ENCODE measurements at regions not wholly inside any gene's neighbourhood (a gene's known extent, or its start where the extent isn't known, plus 50 kb on each side); places are given as distances from the start of the nearest gene placed in this dataset.

GRCh38 chrX:149131774-149132173 lies 373.3 kb downstream of the IDS start:
- no peaks in the 10 kb centered on the region for H3K9me3 ChIP-seq (ENCODE audit: control insufficient read depth in 1 of 2, insufficient read depth in 1 of 2, low read length in 2 of 2)
- intact Hi-C loops (cut with DNase I, micrococcal nuclease) = no loop called here
- TF ChIP-seq, protein P1, sequence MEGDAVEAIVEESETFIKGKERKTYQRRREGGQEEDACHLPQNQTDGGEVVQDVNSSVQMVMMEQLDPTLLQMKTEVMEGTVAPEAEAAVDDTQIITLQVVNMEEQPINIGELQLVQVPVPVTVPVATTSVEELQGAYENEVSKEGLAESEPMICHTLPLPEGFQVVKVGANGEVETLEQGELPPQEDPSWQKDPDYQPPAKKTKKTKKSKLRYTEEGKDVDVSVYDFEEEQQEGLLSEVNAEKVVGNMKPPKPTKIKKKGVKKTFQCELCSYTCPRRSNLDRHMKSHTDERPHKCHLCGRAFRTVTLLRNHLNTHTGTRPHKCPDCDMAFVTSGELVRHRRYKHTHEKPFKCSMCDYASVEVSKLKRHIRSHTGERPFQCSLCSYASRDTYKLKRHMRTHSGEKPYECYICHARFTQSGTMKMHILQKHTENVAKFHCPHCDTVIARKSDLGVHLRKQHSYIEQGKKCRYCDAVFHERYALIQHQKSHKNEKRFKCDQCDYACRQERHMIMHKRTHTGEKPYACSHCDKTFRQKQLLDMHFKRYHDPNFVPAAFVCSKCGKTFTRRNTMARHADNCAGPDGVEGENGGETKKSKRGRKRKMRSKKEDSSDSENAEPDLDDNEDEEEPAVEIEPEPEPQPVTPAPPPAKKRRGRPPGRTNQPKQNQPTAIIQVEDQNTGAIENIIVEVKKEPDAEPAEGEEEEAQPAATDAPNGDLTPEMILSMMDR (IDR thresholded peaks at IDR 0.05) = no peak
- no peaks in the 10 kb centered on the region for H3K36me3 ChIP-seq (ENCODE audit: insufficient read depth, low read length)
- POLR2A ChIA-PET = no interaction called here
- H3K4me3 Mint-ChIP-seq = no peak overlapping the region
- CTCF ChIA-PET = no interaction called here
- no peak overlapping the region for H3K27ac Mint-ChIP-seq
- H3K27ac ChIP-seq (ENCODE audit: low read depth in 1 of 2, low read length in 2 of 2) = no peak overlapping the region
- H3K9me3 Mint-ChIP-seq = no peaks in the 10 kb centered on the region
- no peak for DNase-seq
- no peak for ATAC-seq (ENCODE audit: poor library complexity)
- no peaks in the 10 kb centered on the region for H3K4me1 ChIP-seq (ENCODE audit: insufficient read depth, low read length)
- no peaks in the 10 kb centered on the region for H3K4me1 Mint-ChIP-seq (ENCODE audit: low read depth)
- H3K36me3 Mint-ChIP-seq (ENCODE audit: low read depth) = no peaks in the 10 kb centered on the region
- H3K27me3 ChIP-seq (ENCODE audit: control insufficient read depth in 1 of 2, insufficient read depth in 2 of 2, low read length in 2 of 2) = no peaks in the 10 kb centered on the region
- H3K27me3 Mint-ChIP-seq = no peaks in the 10 kb centered on the region
- no peak overlapping the region for H3K4me3 ChIP-seq (ENCODE audit: low read length)

- POLR2A ChIA-PET = no interaction called here
- H3K27ac Mint-ChIP-seq = no peak overlapping the region
- no peak for ATAC-seq (ENCODE audit: poor library complexity)
Observed at GRCh38 chrX:149129767-149130166, 375.3 kb downstream of the IDS start.

GRCh38 chrX:149124526-149125108 lies 380.5 kb downstream of the IDS start:
- CTCF ChIA-PET = no interaction called here
- no peaks in the 10 kb centered on the region for H3K27me3 ChIP-seq (ENCODE audit: control insufficient read depth in 1 of 2, insufficient read depth in 2 of 2, low read length in 2 of 2)
- Mint-ChIP-seq H3K4me1 (ENCODE audit: low read depth) (no peaks in the 10 kb centered on the region), H3K4me3 (no peak overlapping the region), H3K27me3 (no peaks in the 10 kb centered on the region), H3K9me3 (no peaks in the 10 kb centered on the region), H3K36me3 (ENCODE audit: low read depth) (no peaks in the 10 kb centered on the region), H3K27ac (no peak overlapping the region)
- POLR2A ChIA-PET = no interaction called here
- no peak for ATAC-seq (ENCODE audit: poor library complexity)
- H3K9me3 ChIP-seq (ENCODE audit: control insufficient read depth in 1 of 2, insufficient read depth in 1 of 2, low read length in 2 of 2) = no peaks in the 10 kb centered on the region
- intact Hi-C loops (cut with DNase I, micrococcal nuclease) = no loop called here
- TF ChIP-seq, protein P1 (IDR thresholded peaks at IDR 0.05) = no peak
- H3K4me1 ChIP-seq (ENCODE audit: insufficient read depth, low read length) = no peaks in the 10 kb centered on the region
- H3K4me3 ChIP-seq (ENCODE audit: low read length) = no peak overlapping the region
- DNase-seq = no peak
- no peaks in the 10 kb centered on the region for H3K36me3 ChIP-seq (ENCODE audit: insufficient read depth, low read length)
- H3K27ac ChIP-seq (ENCODE audit: low read depth in 1 of 2, low read length in 2 of 2) = no peak overlapping the region

More at GRCh38 chrX:149129767-149130166, 375.3 kb downstream of the IDS start:
- Mint-ChIP-seq H3K27me3 (no peaks in the 10 kb centered on the region), H3K9me3 (no peaks in the 10 kb centered on the region), H3K4me3 (no peak overlapping the region), H3K4me1 (ENCODE audit: low read depth) (no peaks in the 10 kb centered on the region), H3K36me3 (ENCODE audit: low read depth) (no peaks in the 10 kb centered on the region)
- H3K4me3 ChIP-seq (ENCODE audit: low read length) = no peak overlapping the region
- H3K27ac ChIP-seq (ENCODE audit: low read depth in 1 of 2, low read length in 2 of 2) = no peak overlapping the region
- TF ChIP-seq, protein P1 (IDR thresholded peaks at IDR 0.05) = no peak
- H3K4me1 ChIP-seq (ENCODE audit: insufficient read depth, low read length) = no peaks in the 10 kb centered on the region
- intact Hi-C loops (cut with DNase I, micrococcal nuclease) = no loop called here
- CTCF ChIA-PET = no interaction called here
- DNase-seq = no peak
- H3K27me3 ChIP-seq (ENCODE audit: control insufficient read depth in 1 of 2, insufficient read depth in 2 of 2, low read length in 2 of 2) = no peaks in the 10 kb centered on the region
- no peaks in the 10 kb centered on the region for H3K9me3 ChIP-seq (ENCODE audit: control insufficient read depth in 1 of 2, insufficient read depth in 1 of 2, low read length in 2 of 2)
- H3K36me3 ChIP-seq (ENCODE audit: insufficient read depth, low read length) = no peaks in the 10 kb centered on the region
